ENCODE measurements at regions not wholly inside any gene's neighbourhood (a gene's known extent, or its start where the extent isn't known, plus 50 kb on each side); places are given as distances from the start of the nearest gene placed in this dataset.

DNA sequence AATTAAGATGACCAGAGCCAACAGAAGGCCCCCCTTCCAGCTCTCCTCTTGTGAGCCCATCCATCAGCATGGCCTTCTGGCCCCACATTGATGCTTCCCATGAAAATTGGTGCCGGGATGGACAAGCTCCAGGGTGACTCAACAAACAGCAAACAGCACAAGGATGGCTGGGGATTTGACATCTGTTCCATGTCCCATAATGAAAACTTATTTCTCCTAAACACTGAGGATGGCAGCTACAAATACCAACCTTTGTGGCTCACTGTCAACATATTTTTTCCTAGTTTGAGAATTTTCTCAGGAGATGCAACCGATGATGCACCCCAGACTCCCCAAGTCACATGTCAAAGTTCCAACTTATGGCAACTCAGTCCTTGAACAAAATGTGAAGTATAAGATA, 169.6 kb upstream of the SIX2 start:
- no peak for DNase-seq (ENCODE audit: low spot score)

DNA sequence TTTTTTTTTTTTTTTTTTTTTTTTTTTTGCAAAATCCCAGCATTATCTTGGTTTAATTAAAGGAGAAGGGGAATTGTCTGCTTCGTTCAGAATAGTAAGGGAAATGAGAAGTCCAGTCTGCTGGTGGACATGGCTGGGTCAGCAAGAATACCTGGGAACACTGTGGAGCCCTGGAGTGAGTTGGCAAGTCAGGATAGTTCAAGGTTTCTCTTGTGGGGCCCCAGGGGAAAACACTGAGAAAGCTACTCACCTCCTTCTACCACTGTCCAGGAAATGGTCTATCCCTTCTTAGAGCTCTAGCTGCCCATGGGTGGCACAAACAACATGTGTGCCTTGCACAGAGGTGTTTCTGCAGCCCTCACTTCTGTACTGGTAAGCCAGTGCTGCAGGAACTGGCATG, 169.1 kb upstream of the SIX2 start:
- no peak for DNase-seq (ENCODE audit: low spot score)

DNA sequence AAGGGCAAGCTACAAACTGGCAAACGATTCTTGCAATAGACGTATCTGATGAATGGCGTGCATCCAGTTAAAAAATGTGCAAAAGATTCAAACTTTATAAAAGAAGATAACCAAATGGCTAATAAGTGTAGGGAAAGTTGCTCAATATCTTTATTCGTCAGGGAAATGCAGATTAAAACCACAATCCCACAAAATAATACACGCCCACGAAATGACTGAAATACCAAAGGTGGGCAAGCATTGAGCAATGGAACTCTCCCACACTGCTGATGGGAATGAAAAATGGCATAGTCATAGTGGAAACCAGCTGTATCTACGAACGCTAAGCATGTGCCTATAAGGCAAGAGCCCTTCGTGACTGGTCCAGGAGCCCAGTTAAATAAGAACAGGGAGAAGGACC, 168.6 kb upstream of the SIX2 start:
- DNase-seq (ENCODE audit: low spot score) = no peak

DNA sequence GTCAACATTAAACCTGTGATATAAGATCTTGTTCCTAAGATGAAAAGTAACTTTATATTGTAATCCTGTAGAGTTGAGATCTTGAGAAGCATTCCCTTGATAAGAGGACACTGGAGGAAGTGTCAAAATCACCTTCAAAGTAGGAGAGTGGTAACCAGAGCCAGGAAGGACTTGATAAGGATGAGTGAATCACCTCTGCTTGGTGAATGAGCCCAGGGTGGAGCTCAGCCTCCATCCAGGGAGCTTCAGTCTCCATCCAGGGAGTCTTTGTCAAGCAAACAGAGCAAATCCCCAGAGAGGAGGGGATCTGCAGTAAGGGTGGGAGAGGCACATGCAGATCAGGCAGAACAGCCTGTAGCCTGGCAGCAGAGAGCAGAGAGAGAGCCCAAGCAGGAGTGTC, 167.1 kb upstream of the SIX2 start:
- no peak for DNase-seq (ENCODE audit: low spot score)

DNA sequence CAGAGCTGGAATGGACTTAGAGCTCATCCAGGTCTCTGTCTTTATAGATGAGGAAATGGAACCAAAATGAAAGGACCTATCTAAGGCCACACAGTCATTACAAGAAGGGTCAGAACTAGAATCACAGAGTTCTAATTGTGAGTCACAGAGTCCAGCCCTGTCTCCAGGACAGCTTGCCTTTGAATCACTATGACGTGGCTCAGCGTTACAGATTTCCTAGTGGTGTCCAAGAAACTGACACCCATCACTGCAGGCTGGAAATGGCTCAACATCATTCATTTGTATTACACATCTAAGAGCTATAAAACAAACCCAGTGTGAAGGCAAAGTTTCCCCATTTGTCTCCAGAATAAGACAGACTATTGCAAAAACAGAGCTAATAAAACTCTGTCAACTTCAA, 164.3 kb upstream of the SIX2 start:
- DNase-seq (ENCODE audit: low spot score) = no peak

DNA sequence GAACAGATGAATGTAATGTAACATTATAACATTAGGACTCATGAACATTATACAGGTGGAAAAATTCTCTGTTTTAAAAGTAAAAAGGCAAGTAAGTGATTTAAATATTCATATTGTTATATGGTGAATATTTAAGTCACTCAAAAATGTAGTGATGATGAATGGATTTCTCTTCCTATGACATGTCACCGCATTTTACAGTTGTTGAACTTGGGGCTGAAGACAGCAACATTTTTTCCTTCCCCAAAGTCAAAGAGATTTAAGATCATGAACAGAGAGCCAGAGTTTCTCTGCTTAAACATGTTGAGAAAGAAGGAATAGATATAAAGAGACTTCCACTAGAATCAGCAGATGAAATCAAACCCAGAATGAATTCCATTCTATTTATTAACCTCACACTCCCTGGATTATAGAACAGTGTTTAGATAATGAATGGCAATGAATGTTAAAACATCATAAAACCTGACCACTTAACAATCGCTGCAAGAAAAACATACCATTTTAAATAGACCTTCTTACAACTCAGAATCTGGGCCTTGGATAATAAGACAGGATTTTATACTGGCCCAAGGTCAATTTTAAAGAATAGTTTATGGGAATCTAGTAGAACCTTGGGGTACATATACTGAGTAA, 163.6 kb upstream of the SIX2 start:
- no peak for DNase-seq (ENCODE audit: low spot score)

DNA sequence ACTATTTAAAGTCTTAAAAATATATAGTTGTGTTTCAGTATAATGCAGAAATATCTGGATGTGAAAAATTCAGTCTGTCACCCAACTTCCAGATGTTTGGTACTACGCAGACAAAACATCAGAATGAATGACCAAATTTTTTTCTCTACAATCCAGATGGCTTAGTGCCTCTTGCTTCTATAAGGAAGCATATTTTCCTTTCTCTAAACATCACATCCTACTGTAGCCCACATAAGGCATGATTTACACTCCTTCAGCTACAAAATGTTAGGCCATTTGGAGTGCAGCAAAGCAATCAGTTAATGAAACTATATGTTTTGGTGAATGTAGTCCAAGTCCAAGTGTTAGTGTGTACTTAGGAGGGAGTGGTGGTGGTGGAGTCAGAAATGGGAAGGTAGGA, 162.9 kb upstream of the SIX2 start:
- DNase-seq (ENCODE audit: low spot score) = no peak

DNA sequence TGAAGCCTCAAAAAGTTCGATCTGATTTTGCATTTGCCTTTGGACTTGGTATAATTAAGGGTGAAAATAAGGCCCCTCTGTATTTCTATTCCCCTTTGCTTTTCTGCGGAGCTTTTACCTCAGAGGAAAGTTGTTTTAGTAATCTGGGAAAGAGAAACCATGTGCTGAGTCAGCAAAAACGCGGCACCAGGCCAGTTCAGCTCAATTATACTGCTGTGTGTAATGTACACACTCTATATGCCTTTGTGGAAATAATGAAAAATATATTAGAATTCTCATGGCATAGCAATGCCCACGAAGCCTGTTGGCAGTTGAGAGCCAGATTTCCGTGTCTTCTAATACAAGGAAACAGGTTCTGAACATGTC, 161.9 kb upstream of the SIX2 start:
- DNase-seq (ENCODE audit: low spot score) = no peak

DNA sequence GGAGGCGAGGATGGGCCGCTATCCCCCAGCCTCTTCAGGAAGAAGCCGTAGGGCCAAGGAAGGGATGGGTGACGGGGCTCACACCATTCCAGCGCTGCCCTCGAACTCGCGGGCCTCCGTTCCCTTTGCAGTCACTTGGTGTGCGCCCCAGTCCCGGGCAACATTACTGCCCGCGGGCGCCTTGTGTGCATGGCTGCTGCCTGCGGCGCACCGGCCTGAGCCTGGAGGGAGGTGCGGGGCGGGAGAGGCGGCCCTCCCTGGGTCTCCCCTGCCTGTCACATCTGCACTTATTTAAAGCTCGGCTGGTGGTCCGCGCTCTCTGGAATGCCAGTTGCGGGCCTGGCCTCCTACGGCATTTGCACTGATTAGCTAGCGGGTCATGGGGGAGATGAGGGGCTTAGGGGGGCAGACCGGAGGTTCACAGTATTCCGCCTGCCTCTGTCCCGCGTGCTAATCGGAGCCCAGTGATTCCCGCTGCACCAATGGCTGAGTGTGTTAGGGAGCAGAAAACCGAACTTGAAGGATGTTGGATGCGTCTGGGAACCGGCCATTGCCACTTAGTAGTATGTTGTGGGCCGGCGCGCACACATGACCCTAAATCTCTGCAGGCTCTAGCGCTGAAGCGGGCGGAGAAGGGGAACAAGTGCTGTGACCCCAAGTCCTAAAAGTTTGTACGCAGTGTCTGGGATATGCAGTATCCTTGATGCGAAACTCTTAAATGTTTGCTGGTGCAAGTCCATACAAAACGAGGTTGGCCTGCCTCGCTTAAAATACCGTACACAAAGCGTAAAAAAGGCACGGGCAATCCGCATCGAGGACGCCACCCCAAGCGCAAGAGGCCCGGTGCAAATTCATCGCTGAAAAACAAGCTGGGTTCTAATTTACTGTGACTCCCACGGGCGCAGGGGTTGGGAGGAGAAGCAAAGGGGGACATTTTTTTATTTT, 161.2 kb upstream of the SIX2 start:
- DNase-seq (ENCODE audit: low spot score) = no peak

DNA sequence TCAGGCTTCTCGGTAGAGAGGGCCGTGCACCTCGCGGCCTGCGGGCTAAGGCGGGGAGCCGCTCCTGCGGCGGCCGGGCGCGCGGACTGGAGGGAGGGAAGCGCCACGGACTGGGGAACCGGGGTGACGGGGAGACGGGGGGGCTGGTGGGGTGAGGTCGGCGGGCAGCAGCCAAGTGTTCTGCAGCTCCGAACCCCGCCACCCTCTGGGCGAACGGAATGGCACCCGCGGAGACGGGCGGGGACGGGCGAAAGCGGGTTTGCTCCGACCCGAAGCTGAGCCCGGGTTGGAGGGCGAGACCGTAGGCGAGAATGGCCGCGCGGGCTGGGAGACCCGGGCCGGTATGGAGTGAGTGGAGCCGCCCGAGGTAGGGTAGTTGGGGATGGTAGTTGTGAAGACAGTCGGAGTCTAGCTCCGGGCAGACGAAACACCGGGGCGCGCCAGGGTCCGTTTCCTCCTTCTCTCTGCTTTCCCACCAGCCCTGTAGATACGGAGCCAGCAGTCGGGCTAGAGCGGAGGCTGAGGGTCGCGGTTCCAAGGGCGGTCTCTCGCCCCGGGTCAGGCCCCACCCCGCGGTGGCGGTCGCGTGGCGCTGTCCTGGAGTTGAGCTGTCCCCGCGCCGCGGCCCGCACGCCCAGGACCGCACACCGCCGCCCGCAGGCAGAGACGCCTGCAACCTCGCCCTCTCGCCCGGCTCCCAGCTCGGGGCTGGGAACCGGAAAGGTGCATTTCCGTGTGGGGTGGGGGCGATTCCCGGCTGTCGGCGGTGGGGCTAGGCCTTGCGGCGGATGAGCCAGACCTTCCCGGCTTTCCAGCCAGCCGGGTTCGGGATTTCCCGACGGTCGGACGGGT, 160.3 kb upstream of the SIX2 start:
- DNase-seq (ENCODE audit: low spot score) = peak; percentile 26

DNA sequence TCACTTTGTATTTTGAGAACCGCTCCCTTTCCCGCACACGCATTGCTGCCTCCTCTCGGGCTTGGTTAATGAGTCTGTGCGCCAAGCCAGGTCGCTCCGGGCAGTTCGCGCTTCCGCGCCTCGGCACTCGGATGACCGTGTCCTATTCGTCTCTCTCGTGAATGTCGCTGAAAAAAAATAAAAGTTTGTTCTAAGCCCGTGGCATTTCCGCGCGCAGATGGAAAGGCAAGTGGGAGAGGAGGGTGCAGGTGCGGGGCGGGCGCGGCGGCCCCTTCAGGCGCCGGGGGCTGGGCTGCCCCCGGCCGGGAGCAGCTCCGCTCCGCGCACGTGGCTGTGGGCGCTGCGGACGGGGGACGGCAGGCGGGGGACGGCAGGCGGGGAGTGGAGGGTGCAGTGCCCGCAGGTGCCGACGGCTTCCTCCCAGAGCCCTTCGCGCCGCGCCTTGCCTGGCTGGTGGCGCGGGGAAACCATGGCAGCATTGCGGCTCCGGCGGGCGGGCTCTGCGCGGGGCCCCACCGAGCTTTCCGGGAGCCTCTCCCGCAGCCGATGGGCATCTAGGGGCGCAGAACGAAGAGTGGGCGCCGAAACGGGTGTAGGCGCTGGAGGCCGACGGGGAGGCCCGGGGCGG, 159.6 kb upstream of the SIX2 start:
- DNase-seq (ENCODE audit: low spot score) = no peak

DNA sequence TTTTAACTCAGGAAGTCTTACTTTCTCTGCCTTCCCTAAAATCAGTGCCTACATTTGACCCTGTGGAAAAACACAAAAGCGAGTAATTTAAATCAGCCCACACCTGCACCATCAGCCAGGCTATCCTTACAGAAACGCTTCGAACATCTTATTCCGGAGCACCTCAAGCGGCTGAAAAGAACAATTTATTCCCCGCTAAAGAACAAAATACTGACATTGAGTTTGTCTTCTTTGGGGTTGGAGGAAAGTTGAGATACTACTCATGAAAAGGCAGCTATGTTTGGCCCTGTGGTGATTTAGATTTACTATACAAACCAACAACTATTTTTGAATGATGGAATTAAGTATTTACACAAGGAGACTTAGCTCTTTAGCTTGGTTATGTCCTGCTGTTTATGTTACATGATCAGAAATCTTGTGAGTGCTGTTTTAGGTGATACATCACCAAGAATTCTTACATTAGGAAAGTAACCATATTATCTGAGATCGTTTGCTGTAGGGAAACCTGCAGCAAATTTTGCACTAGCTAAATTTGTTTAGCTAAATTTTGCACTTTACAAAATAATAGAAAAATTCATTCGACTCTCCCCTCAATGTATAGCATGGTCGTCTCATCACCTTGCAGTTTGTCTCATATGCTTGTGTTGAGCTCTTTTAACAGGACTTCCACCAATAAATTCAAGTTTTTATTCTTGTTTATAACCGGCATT, 158.8 kb upstream of the SIX2 start:
- no peak for DNase-seq (ENCODE audit: low spot score)

DNA sequence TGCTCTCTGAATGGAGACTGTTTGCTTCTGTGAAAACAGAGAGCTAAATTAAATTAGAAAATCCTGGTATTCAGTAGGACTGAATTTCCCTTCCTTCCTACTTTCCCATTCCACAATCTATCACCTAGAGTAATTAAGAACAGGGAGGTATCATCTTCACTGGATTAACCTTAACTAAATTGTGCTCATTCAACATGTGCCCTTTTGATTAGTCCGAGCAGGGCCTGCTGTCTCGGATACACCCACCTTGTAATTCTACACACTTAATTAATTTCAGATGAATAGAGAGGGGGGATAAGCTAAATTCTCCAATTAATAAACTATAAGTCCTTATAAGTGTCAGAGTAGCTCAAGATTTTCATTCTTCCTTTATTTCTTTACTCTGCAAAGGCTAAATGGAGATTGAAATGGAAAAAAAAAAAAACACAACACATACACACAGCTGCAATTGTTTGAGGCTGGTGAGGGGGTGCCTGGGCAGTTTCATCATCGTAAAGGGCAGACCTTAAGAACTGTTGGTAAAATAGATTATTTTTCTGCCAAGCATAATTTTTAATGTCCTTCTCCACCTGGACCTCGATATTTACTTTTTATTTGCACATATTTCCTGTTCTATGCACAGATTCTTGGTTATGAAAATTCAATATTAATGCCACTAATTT, 157.1 kb upstream of the SIX2 start:
- no peak for DNase-seq (ENCODE audit: low spot score)

DNA sequence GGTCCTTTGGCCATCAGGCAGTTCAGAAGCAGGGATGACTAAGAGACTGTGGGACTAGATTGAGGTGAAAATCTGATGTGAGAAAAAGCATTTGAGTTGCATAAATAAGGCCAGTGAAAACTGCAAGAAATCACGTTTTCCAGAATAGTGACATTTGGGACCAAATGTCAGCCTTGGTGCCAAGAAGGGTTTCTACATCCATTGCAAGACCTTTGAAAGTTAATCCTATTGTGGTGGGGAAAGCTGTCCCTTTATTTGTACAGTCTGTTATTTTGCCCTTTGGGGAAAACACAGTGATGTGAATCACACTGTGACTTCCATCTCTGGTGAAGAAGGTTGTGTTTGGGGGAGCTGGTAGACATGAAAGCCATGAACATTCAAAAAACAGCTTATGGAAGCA, 153.5 kb upstream of the SIX2 start:
- DNase-seq (ENCODE audit: low spot score) = no peak

DNA sequence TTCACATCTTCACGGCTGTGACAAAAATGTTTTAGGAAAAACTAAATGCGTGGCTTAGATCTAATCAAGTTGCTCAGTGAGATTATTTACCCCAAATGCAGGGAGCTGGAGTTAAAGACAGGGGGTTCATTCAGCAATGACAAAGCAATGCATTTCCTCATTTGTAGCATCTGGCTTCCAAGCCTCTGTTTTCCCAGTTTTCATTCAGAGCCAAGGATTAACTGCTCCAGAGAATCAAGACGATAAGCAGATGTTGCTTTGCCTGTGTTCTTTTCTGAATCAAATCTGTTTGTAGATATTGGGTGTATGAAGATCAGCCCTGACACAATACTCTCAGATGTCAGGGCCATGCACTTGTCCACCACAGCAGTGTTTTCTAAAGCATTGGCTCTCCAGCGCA, 147.4 kb upstream of the SIX2 start:
- DNase-seq (ENCODE audit: low spot score) = no peak

DNA sequence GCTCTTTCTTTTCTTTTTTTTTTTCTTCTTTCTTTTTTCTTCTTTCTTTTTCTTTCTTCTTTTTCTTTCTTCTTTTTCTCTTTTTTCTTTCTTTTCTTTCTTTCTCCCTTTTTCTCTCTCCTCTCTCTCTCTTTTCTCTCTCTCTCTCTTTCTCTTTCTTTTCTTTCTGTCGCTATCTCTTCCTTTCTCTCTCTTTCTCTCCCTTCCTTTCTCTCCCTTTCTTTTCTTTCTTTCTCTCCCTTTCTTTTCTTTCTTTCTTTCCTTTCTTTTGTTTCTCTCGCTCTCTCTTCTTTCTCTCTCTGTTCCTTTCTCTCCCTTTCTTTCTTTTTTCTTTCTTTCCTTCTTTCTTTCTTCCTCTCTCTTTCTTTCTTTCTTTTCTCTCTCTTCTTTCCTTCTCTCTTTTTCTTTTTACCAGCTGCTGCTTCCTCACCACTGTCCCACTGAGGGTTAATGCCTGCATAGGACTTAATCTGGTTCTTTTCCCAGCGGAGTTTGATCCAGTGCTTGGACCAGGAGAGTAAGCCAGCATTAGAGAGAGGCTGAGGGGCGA, 145.4 kb upstream of the SIX2 start:
- DNase-seq (ENCODE audit: low spot score) = no peak

DNA sequence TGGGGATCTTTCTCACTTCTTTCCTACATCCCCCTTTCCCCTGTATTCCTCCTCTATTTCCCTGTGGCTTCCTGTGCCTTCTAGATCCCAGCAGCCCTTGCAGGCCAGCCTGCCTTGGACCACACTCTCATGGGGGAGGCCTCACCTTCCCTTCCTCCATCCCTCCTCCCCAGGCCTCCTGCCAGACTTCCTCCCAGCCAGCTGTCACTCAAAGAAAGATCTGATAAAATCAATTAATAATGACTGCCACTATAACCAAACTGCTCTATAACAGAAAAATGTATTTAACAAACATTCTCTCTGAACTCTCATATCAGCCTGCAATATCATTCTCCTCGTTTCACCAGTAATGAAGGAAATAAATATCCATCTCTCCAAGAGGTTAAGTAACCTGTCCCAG, 144.9 kb upstream of the SIX2 start:
- no peak for DNase-seq (ENCODE audit: low spot score)

DNA sequence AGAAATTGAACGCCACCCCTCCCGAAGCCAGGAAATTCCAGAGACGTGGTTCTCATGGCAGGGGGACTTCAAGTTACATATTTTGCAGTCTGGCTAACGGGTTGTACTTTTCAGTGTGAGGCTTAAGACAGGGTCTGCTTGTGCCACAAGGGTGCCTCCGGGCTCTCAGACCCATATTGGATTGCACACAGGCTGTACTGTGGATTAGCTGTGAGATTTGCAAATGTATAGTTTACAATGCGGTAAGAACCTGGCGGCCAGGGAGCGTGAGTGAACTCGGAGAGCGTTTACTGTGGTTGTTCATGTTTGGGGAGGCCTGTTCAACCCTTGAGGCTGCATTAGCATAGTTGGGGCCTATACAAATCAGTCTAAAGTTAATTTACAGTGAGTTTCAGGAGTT, 143.9 kb upstream of the SIX2 start:
- DNase-seq (ENCODE audit: low spot score) = no peak

DNA sequence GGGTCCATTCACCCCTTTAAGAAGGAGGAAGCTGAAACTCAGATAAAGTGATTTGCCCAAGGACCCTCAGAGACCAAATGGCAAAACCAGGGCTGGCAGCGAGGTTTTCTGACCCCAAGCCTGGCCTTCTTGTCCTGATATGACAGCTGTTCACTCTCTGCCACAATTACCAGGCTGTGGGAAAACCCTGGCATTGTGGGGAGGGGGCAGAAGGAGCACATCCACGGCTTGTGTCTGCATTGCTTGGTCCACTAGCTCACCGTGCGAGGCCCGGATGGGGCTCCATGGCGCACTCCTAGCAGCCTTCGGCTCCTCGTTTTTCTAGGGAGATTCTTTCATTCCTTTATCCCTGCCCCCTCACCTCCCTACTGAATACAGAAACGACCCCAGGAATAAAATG, 143.4 kb upstream of the SIX2 start:
- no peak for DNase-seq (ENCODE audit: low spot score)

Data from SK-N-DZ (cell line).